GM19023 (cell line): ENCODE measurements at regions not wholly inside any gene's neighbourhood (a gene's known extent, or its start where the extent isn't known, plus 50 kb on each side); places are given as distances from the start of the nearest gene placed in this dataset.
"Not testable (repeated sequence)": the region's sequence is repeated elsewhere in the genome, so short reads cannot be mapped to it uniquely, and the experiment has no call there.

ENCODE experiments used
- ATAC-seq: cut with Tn5 transposase; IDR thresholded peaks from one replicate; pipeline ENCODE4 v1.9.1; 2021; ENCODE audit warnings: mild to moderate bottlenecking, moderate library complexity; ENCODE audit not compliant: unreplicated experiment

GRCh38 chr2:153308466-153308865 lies 170.1 kb downstream of the RPRM start:
- no peak for ATAC-seq

GRCh38 chr2:153307223-153307622 lies 171.3 kb downstream of the RPRM start:
- no peak for ATAC-seq

- no peak for ATAC-seq
Observed at GRCh38 chr2:153299809-153300208, 178.8 kb downstream of the RPRM start.

- ATAC-seq: no peak
Observed at GRCh38 chr2:153299217-153299616, 179.3 kb downstream of the RPRM start.

- no peak for ATAC-seq
Observed at GRCh38 chr2:153294199-153294786, 184.3 kb downstream of the RPRM start.

GRCh38 chr2:153291718-153292117 lies 186.8 kb downstream of the RPRM start:
- no peak for ATAC-seq

GRCh38 chr2:153287109-153287801 lies 191.3 kb downstream of the RPRM start:
- ATAC-seq: peak; percentile 77

- ATAC-seq: no peak
Observed at GRCh38 chr2:153268941-153269461, 209.6 kb downstream of the RPRM start.

- not testable (repeated sequence) for ATAC-seq
Observed at GRCh38 chr2:153256876-153257275, 221.7 kb downstream of the RPRM start.

GRCh38 chr2:153246636-153247035 lies 231.9 kb downstream of the RPRM start:
- not testable (repeated sequence) for ATAC-seq

- peak; percentile 82 for ATAC-seq
Observed at GRCh38 chr2:153235516-153235915, 243.0 kb downstream of the RPRM start.

GRCh38 chr2:153232464-153232863 lies 246.1 kb downstream of the RPRM start:
- no peak for ATAC-seq

GRCh38 chr2:153230977-153231376 lies 247.6 kb downstream of the RPRM start:
- ATAC-seq: no peak

- no peak for ATAC-seq
Observed at GRCh38 chr2:153228904-153229303, 249.7 kb downstream of the RPRM start.

GRCh38 chr2:153227981-153228380 lies 250.6 kb downstream of the RPRM start:
- no peak for ATAC-seq

- ATAC-seq: no peak
Observed at GRCh38 chr2:153222231-153223165, 256.1 kb downstream of the RPRM start.

- ATAC-seq: no peak
Observed at GRCh38 chr2:153221506-153221905, 257.1 kb downstream of the RPRM start.

- no peak for ATAC-seq
Observed at GRCh38 chr2:153221087-153221486, 257.5 kb downstream of the RPRM start.

GRCh38 chr2:153218851-153219250 lies 259.7 kb downstream of the RPRM start:
- no peak for ATAC-seq

GRCh38 chr2:153214337-153214736 lies 264.2 kb downstream of the RPRM start:
- no peak for ATAC-seq

- ATAC-seq: no peak
Observed at GRCh38 chr2:153213022-153213421, 265.5 kb downstream of the RPRM start.
